MCF 10A (cell line): ENCODE measurements at regions not wholly inside any gene's neighbourhood (a gene's known extent, or its start where the extent isn't known, plus 50 kb on each side); places are given as distances from the start of the nearest gene placed in this dataset.
"Not testable (repeated sequence)": the region's sequence is repeated elsewhere in the genome, so short reads cannot be mapped to it uniquely, and the experiment has no call there.

Experiments
- BruUV-seq: library from RNA; stranded (reverse); fragments of 400-500 nt; replicated peaks from 2 replicates; lab custom pipeline; 2021; lab: Mats Ljungman, UMichigan
- CTCF ChIA-PET: fragments of 300-600 bp; sonication (Branson Sonifier 250); formaldehyde crosslinking; extraction: SDS; loops from one replicate; lab custom pipeline; 2021; ENCODE audit warnings: antibody characterized with exemption, inconsistent platforms; lab: Yijun Ruan, JAX
- POLR2A ChIA-PET: fragments of 300-600, 350-650 bp; sonication (Branson Sonifier 250); formaldehyde crosslinking; extraction: SDS; loops from one replicate; lab custom pipeline; 2020; ENCODE audit warnings: antibody characterized with exemption, inconsistent platforms; lab: Yijun Ruan, JAX
- DNase-seq: peaks from one replicate; pipeline ENCODE4 v3.0.0-alpha.2; 2018; ENCODE audit not compliant: unreplicated experiment
- H3K27ac Mint-ChIP-seq: one replicate; pipeline ENCODE4 v1.8.0; 2022; ENCODE audit warnings: mild to moderate bottlenecking, low read depth, mixed read lengths; ENCODE audit not compliant: unreplicated experiment
- H3K27me3 Mint-ChIP-seq: one replicate; pipeline ENCODE4 v1.8.0; 2022; ENCODE audit warnings: mixed read lengths; ENCODE audit not compliant: insufficient read depth, unreplicated experiment
- H3K36me3 Mint-ChIP-seq: one replicate; pipeline ENCODE4 v1.8.0; 2022; ENCODE audit warnings: mild to moderate bottlenecking, moderate library complexity, mixed read lengths; ENCODE audit not compliant: insufficient read depth, unreplicated experiment
- H3K4me1 Mint-ChIP-seq: one replicate; pipeline ENCODE4 v1.8.0; 2022; ENCODE audit warnings: mixed read lengths; ENCODE audit not compliant: insufficient read depth, unreplicated experiment
- H3K4me3 Mint-ChIP-seq: one replicate; pipeline ENCODE4 v1.8.0; 2022; ENCODE audit warnings: mild to moderate bottlenecking, moderate library complexity, mixed read lengths; ENCODE audit not compliant: unreplicated experiment
- H3K9me3 Mint-ChIP-seq: one replicate; pipeline ENCODE4 v1.8.0; 2022; ENCODE audit warnings: mixed read lengths; ENCODE audit not compliant: unreplicated experiment
- CTCF ChIP-seq: fragments of 200-600 bp; IDR thresholded peaks from one replicate; pipeline ENCODE4 v1.8.0; 2022; ENCODE audit warnings: antibody characterized with exemption, mild to moderate bottlenecking; ENCODE audit not compliant: unreplicated experiment
- intact Hi-C: fragments of 100-400 bp; cut with micrococcal nuclease; formaldehyde crosslinking; loops from 2 replicates; pipeline ENCODE4 v1.14.1; 2022

GRCh38 chr10:118809357-118810220 is 54.8 kb upstream of the CACUL1 start:
- H3K4me3 Mint-ChIP-seq, result no peak overlapping the region
- no peak for TF ChIP-seq CTCF
- CTCF ChIA-PET, result interaction anchor here (0.7 to 0.8 kb wide), 2 partner anchors 92 to 241 kb away, joined by 3 read pairs; no protein-coding TSS in a partner anchor
- no peaks in the 10 kb centered on the region for H3K4me1 Mint-ChIP-seq
- H3K9me3 Mint-ChIP-seq, result no peaks in the 10 kb centered on the region
- POLR2A ChIA-PET, result no interaction called here
- no TSS peak for BruUV-seq
- no peak overlapping the region for H3K27ac Mint-ChIP-seq
- DNase-seq, result no peak
- no peaks in the 10 kb centered on the region for H3K36me3 Mint-ChIP-seq
- H3K27me3 Mint-ChIP-seq, result no peaks in the 10 kb centered on the region
- intact Hi-C loops, result no loop called here

GRCh38 chr10:118810796-118811505 is 56.2 kb upstream of the CACUL1 start:
- H3K4me1 Mint-ChIP-seq, result no peaks in the 10 kb centered on the region
- no peak for DNase-seq
- no peak for TF ChIP-seq CTCF
- H3K27me3 Mint-ChIP-seq, result no peaks in the 10 kb centered on the region
- CTCF ChIA-PET, result interaction anchor here (0.7 kb wide), 1 partner anchor 41 kb away, joined by 3 read pairs; no protein-coding TSS in a partner anchor
- H3K9me3 Mint-ChIP-seq, result no peaks in the 10 kb centered on the region
- no peaks in the 10 kb centered on the region for H3K36me3 Mint-ChIP-seq
- intact Hi-C loops, result no loop called here
- H3K27ac Mint-ChIP-seq, result no peak overlapping the region
- POLR2A ChIA-PET, result no interaction called here
- H3K4me3 Mint-ChIP-seq, result no peak overlapping the region
- BruUV-seq, result no TSS peak

- intact Hi-C loops, result no loop called here
- DNase-seq, result no peak
- H3K27ac Mint-ChIP-seq, result no peak overlapping the region
- no peaks in the 10 kb centered on the region for H3K9me3 Mint-ChIP-seq
- no peaks in the 10 kb centered on the region for H3K4me1 Mint-ChIP-seq
- TF ChIP-seq CTCF, result no peak
- ChIA-PET POLR2A (no interaction called here), CTCF (no interaction called here)
- no peak overlapping the region for H3K4me3 Mint-ChIP-seq
- no peaks in the 10 kb centered on the region for H3K36me3 Mint-ChIP-seq
- no peaks in the 10 kb centered on the region for H3K27me3 Mint-ChIP-seq
- BruUV-seq, result no TSS peak
Measured at GRCh38 chr10:118811675-118812392, 57.1 kb upstream of the CACUL1 start.

- H3K27ac Mint-ChIP-seq, result no peak overlapping the region
- CTCF ChIA-PET, result no interaction called here
- intact Hi-C loops, result no loop called here
- no TSS peak for BruUV-seq
- POLR2A ChIA-PET, result no interaction called here
- no peak for DNase-seq
- TF ChIP-seq CTCF, result no peak
- no peaks in the 10 kb centered on the region for H3K4me1 Mint-ChIP-seq
- no peaks in the 10 kb centered on the region for H3K9me3 Mint-ChIP-seq
- no peak overlapping the region for H3K4me3 Mint-ChIP-seq
- H3K36me3 Mint-ChIP-seq, result no peaks in the 10 kb centered on the region
- H3K27me3 Mint-ChIP-seq, result no peaks in the 10 kb centered on the region
Measured at GRCh38 chr10:118812393-118812740, 57.6 kb upstream of the CACUL1 start.

GRCh38 chr10:118813001-118813400 is 58.2 kb upstream of the CACUL1 start:
- CTCF ChIA-PET, H3K4me3 Mint-ChIP-seq, H3K9me3 Mint-ChIP-seq, H3K27me3 Mint-ChIP-seq, H3K36me3 Mint-ChIP-seq, DNase-seq, POLR2A ChIA-PET, BruUV-seq, intact Hi-C loops, H3K27ac Mint-ChIP-seq, H3K4me1 Mint-ChIP-seq: not testable (repeated sequence)
